HG02571 (cell line): ENCODE measurements at regions not wholly inside any gene's neighbourhood (a gene's known extent, or its start where the extent isn't known, plus 50 kb on each side); places are given as distances from the start of the nearest gene placed in this dataset.

Source experiments
- ATAC-seq: cut with Tn5 transposase; IDR thresholded peaks from one replicate; pipeline ENCODE4 v1.9.1; 2021; ENCODE audit warnings: mild to moderate bottlenecking, moderate library complexity; ENCODE audit not compliant: unreplicated experiment

- no peak for ATAC-seq
These were observed 309.5 kb downstream of the OSTF1 start for GRCh38 chr9:75397836-75398235.

GRCh38 chr9:75408391-75408790 is 320.1 kb downstream of the OSTF1 start:
- no peak for ATAC-seq

GRCh38 chr9:75410405-75410804 is 322.1 kb downstream of the OSTF1 start:
- no peak for ATAC-seq

- no peak for ATAC-seq
These were observed 326.3 kb downstream of the OSTF1 start for GRCh38 chr9:75414371-75415160.

DNA sequence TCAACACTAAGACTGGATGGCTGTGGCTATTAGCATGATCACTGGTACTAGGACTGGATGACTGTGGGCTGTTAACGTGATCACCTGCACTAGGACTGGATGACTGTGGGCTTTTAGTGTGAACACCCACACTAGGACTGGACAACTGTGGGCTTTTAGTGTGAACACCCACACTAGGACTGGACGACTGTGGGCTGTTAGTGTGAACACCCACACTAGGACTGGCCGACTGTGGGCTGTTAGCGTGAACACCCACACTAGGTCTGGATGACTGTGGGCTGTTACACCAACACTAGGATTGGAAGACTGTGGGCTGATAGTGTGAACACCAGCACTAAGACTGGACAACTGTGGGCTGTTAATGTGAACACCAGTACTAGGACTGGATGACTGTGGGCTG is 329.2 kb downstream of the OSTF1 start:
- no peak for ATAC-seq

DNA sequence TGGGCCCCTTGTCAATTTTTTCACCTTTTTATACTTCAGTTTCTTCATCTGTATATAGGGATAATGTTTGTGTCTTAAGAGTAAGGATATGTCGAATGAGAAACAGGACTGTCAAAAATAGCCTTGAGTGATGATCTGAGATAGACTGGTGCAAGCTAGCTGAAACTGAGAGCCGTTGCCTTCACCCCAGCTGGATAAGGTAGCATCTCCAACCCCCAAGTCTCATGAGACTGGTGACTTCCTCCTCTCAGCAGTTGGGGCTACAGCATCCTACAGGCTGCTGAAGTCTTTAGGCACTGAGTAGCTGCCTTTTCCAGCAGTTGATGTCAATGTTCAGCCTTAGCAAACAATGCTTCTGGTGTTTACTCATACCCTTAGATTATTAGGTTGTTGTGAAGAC is 330.2 kb downstream of the OSTF1 start:
- ATAC-seq: no peak

- no peak for ATAC-seq
These were observed 334.7 kb downstream of the OSTF1 start for GRCh38 chr9:75422944-75423522.

DNA sequence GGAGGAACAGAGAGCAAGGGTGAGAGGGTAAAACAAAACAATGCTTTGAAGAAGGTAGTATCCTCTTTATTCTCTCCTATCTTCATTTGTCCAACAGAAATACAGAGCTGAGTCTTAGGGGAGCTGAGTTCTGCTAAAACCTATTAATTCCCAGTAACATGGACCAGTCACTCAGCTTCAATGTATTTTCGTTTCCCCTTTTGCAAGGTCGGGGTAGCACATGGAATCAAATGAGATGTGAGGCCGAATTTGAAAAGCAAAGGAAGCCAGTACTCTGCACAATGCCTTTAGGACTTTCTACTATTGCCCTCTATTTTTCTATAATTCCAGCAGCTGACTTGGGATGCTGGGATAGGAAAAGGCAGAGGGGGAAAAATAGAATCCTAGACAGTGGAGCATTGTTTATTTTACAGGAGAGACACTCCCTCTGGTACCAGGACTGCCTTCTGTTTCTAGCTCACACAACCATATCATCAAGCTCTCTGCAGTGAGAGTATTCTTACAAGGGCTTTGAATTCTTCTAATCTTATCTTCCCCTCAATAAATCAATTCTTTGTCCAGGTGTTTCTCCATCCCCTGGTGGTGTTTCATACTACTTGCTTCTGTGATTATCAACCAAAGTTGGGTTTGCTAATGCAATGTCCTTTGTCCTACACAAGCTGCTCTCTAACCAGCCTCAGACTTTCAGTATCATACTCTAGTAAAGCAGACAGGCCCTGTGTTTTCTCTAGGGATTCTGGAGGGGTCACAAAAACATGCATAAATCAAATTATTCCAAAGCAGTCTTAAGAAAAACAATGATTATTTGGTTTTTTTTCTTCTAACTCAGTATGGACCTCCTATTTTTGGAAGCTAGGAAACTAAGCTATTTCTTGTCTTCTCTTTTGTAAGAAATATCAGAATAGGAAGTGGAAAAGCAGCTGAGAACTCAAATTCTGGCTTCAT is 341.5 kb downstream of the OSTF1 start:
- no peak for ATAC-seq

- no peak for ATAC-seq
These were observed 343.1 kb downstream of the OSTF1 start for GRCh38 chr9:75431375-75431774.

- ATAC-seq: no peak
These were observed 344.1 kb downstream of the OSTF1 start for GRCh38 chr9:75432386-75432785.

DNA sequence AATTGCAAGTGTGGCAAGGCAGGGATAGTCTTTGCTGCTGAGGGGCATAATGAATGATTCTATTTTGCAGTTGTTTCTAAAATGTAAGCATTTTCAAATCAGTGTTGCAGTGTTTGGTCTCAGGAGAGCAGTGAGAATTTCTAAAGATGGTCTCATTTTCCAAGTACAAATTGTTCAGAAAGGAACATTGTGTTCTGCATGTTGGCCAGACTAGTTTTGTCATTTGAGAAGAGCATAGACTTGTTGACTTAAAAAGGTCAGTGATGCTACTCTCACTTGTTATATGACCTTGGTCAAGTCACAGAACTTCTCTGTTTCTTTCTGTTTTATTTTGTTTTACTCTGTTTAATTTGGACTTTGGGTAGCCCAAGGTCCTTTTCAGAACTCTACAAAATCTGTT is 344.6 kb downstream of the OSTF1 start:
- ATAC-seq: no peak

DNA sequence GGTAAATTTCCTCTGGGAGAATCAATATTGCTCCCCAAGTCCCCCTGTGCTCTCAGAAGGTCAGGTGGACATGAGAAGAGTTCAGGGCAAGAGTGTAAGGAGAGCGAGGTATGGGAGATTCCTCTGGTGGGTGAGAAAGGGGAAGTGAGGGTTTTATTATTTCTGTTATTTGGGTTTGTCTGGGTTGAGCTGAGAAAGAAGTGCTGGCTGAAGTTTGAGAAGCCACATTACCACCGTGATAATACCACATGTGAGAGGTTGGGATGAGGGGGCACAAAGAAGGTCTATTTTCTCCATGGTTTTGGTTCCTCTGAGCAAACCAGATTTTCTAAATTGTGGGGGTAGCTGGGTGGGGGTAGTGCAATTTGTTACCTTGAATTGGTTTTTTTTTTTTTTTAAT is 350.4 kb downstream of the OSTF1 start:
- ATAC-seq: no peak

GRCh38 chr9:75440914-75441313 is 352.6 kb downstream of the OSTF1 start:
- ATAC-seq: no peak

- no peak for ATAC-seq
These were observed 356.8 kb downstream of the OSTF1 start for GRCh38 chr9:75445144-75445543.

DNA sequence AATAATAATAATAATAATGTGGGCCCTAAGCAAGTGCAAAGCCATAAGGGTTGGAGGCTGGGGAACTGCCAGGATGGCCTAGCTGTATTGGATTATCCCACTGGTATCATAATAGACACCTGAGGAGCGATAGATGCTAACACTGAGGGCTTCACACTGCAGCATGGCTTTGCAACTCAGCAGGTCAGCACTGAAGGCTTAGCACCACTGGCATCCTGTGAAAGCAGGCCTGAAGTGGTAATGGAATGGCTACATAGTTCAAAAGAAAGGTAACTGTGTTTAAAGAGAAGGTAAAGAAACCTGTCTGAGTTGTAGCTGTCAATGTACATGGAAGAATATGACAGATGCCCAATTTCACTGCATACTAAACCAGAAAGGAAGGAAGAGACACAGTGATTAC is 359.0 kb downstream of the OSTF1 start:
- no peak for ATAC-seq

- no peak for ATAC-seq
These were observed 360.0 kb downstream of the OSTF1 start for GRCh38 chr9:75448281-75448680.

DNA sequence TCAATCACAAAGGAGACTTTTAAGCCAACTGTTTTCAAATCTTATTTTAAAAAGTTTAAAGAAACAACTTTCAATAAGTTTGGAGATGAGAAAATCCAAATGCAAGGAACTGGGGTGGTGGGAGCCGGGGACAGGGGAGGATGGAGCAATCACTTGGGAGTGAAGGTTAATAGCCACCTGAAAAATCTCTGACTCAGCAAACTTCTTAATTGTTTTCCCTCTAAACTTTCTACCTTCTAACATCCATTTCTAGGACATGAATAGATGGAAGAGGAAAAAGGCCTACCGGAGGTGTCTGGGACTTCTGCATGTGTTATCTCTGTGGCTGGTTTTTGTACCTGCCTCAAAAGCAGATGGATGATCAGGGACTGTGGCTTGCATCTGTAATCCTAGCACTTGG is 360.6 kb downstream of the OSTF1 start:
- no peak for ATAC-seq

- no peak for ATAC-seq
These were observed 362.7 kb downstream of the OSTF1 start for GRCh38 chr9:75451045-75451444.

- ATAC-seq: no peak
These were observed 363.2 kb downstream of the OSTF1 start for GRCh38 chr9:75451505-75451904.

DNA sequence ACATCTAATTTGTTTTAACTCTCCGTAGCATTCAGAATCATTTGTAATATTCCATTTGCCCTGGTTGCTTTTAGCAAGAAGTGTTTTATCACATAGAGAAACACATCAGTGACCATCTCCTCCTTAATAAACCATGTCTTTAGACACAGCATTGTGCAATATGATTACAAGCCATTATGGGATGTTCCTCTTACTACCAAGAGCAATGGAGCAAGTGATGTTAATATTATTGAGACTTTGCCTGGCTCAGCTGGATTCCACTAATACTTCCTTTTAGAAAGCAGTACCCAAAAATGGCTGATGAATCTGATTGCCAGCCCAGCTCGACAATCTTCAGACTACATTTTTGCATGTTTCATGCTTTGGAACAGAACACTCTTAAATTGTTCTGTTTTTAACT is 364.2 kb downstream of the OSTF1 start:
- no peak for ATAC-seq

DNA sequence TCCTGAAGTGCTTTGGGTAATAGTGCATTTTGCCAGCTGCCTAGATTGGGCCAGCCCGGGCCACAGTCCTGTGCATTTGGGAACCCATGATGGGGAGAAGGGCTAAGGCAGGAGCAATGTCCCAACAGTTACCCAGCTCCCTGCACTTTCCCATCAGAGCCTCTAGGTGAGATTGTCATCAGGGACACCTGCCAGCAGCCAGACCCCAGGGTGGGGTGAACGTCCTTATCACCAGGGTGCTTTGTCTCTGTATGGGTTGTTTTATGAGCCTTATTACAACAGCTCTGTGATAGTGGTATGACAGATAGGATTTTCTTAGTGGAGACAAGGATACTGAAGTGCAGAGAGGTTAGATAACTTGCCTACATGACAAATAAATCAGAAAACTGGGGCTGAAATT is 365.7 kb downstream of the OSTF1 start:
- ATAC-seq: no peak

DNA sequence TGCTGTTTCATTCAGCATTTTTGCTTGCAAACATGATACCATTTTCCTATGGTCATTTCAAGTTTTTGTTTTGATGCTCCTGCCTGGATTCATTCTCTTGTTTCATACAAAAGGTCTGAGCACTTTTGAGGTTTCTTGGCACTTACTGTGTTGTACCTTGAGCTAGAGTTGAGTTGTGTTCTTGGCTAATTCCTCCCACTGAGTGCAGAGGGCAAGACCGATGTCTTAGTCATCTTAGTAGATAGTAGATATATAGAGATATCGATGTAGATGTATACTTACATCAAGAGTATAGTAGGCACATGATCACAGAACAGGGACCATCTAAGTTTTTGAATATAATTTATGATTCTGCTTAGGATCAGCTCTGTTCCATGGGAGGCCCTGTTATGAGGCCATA is 366.6 kb downstream of the OSTF1 start:
- no peak for ATAC-seq
